HG03354 (cell line): ENCODE measurements at regions not wholly inside any gene's neighbourhood (a gene's known extent, or its start where the extent isn't known, plus 50 kb on each side); places are given as distances from the start of the nearest gene placed in this dataset.
"Not testable (repeated sequence)": the region's sequence is repeated elsewhere in the genome, so short reads cannot be mapped to it uniquely, and the experiment has no call there.

ENCODE experiments used
- ATAC-seq: cut with Tn5 transposase; IDR thresholded peaks from one replicate; pipeline ENCODE4 v1.9.1; 2021; ENCODE audit warnings: mild to moderate bottlenecking; ENCODE audit not compliant: unreplicated experiment, poor library complexity, severe bottlenecking

DNA sequence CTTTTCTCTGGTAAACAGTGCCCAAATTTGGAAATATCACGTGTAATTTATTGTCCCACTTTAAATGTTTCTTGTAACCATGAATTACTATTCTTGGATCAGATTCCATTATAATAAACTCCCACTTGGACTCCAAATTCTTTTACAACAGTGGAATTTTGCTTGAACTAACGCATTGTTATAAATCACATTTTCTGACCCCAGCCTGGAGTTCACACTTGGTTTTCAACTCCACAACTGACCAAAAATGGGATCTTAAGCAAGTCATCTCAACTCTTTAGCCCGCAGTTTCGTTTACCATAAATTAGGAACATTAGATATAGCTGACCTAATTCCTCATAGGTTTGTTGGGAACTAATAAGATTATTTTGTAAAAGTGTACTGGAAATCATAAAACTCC lies 336.8 kb upstream of the NCAM1 start:
- ATAC-seq = no peak

DNA sequence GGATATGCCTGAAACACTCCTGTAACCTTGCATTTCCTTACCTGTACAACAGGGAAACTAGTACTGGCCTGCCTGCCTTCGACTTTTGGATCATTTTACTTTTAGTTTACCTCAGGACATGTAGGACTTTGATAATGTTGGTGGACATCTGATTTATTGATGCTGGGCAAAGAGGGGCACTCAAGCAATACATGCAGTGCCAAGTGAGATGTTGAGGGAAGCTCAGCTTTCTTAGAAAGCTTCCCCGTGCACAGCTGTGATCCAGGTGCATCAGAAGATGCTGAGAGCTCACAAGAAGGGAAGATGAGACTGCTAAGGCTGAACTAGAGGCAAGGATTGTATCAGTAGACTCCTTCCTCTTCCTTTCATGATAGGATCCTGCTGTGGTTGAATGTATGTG lies 336.2 kb upstream of the NCAM1 start:
- not testable (repeated sequence) for ATAC-seq

DNA sequence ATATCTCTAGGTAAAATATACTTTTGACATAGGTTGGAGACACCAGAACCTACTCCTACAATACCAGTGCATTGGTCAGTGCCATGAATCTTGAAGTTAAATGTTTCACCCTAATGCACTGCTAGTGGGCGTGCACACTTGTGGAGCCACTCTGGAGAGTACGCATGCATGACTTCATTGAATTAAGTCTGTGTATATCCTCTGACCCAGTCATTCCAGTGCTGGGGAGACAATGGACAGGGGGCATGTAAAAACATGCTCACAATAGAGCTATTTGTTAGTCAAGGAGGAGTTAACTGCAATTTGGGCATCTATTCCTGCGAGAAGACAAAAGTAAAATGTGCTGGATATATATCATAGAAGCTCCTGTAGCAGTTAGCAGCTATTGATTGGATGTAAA lies 335.4 kb upstream of the NCAM1 start:
- ATAC-seq = no peak

DNA sequence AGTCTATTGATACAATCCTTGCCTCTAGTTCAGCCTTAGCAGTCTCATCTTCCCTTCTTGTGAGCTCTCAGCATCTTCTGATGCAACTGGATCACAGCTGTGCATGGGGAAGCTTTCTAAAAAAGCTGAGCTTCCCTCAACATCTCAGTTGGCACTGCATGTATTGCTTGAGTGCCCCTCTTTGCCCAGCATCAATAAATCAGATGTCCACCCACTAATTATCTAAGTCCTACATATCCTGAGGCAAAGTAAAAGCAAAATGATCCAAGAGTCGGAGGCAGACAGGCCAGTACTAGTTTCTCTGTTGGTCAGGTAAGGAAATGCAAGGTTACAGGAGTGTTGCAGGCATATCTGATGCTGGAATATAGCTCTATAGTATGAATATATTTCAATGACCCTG lies 334.5 kb upstream of the NCAM1 start:
- ATAC-seq = no peak

DNA sequence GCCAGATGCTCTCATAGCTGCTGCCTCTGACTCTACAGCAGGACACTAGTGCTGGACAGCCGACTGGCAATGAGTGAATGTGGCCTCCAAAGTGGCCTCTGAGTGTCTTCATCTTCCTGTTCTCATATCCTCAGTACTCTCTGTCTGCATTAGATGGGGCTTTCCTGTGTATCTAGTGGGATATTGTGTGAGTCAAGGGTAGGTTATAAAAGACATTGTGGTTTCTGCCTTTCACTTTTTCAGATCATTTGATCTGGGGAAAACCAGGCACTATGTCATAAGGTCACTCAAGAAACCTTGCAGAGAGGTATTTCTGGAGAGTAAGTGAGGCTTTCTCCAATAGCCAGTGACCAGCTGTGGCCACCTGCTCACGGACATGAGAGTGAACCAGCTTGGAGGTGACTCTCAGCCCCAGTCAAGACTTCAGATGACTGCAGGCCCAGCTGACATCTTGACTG lies 333.6 kb upstream of the NCAM1 start:
- ATAC-seq = peak; percentile 64

DNA sequence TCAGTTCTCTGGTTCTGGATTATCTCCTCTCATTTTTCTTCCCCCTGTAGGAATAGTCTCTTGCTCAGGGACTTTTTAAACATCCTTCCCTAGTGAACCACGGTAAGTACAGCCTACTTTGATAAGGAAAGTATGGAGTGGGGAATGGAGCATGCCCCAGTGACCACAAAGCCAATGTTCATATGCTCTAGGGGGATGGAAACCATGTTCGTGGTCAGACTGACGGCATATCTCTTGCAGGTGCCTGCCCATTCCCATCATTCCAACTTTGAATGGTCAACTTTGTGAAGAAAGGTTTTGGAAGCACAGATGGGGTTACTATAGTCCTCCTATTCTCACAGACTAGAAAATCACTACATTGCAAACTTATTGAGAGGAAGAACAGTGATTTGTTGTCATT lies 332.5 kb upstream of the NCAM1 start:
- no peak for ATAC-seq

DNA sequence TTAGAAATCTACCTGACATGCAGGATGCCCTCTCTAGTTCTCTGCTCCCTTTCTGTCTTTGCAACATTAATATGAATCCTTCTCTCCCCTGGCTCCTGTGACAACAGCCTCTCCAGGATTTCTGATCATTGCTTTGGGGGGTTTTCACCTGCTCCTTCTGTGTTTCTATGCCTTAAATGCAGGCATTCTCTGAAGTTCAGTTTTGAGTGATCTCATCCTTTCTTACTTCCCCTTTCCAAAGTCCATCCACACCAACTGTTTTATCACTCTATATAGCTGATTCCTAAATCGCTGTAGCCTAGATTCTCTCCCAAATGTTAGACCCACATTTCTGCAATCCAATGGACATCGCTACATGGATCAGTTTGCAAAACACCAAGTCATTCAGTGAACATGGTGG lies 330.7 kb upstream of the NCAM1 start:
- no peak for ATAC-seq

DNA sequence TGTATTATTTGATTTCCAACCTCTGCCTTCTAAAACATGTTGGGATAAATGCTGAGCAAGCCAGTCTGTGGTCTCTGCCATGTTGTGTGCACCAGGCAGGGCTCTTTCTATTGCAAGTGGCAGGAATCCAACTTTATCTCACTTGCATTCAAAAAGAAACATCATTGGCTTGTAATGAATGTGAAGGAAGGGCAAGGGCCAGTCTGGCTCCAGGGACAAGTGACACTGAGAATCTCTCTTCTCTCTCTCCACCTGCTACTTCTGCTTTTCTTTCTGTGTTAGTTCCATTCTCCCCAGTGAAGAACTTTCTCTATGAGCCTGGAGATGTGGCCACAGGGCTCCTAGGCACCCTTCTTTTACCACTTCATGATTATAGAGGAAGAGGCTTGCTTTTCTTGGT lies 329.9 kb upstream of the NCAM1 start:
- no peak for ATAC-seq

DNA sequence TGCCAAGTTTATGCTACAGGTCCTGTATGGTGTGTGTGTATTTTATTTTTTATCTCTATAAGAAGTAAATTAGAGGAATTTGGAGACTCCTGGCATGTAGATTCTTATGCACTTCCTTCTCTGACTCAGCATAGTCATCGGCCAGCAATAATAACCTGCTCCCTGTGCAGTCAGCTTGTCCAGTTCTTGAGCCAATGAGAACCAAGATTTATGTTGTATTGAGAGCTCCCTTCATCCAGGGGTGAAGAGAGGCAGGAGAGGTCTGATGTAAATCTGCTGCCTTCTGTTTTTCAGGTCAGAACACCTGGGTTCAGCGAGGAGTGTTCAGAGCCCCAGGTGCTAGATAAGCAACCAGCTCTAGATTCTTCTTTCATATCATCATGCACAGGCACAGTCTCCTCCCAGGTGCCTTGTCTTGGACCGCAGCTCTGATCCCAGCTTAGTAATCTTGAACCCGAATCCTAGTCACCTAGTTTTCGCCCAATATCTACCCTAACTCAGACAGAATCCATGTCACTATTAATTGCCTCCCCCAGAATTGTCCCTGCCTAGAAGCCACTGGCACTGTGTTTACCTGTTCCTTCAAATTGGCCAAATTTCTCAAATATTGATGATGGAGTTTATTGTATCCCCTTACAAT lies 328.2 kb upstream of the NCAM1 start:
- ATAC-seq = no peak

DNA sequence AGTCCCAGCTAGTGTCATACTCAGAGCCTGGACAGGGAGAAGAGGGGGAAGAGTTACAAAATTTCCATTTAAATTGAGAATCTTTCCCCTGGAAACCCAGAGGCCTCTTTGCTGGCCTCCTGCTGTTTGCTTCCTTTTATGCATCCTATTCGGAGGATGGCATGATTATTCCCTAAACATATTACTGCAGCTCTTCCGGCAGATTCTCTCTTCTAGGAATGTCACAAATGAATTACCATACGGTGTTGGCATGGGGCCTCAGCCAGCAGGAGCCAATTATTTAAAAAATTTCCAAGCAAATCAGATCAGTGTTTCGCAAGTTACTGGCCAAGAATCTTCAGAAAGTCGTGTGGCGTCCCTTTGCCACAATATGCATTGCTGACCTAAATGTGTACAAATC lies 326.7 kb upstream of the NCAM1 start:
- no peak for ATAC-seq

DNA sequence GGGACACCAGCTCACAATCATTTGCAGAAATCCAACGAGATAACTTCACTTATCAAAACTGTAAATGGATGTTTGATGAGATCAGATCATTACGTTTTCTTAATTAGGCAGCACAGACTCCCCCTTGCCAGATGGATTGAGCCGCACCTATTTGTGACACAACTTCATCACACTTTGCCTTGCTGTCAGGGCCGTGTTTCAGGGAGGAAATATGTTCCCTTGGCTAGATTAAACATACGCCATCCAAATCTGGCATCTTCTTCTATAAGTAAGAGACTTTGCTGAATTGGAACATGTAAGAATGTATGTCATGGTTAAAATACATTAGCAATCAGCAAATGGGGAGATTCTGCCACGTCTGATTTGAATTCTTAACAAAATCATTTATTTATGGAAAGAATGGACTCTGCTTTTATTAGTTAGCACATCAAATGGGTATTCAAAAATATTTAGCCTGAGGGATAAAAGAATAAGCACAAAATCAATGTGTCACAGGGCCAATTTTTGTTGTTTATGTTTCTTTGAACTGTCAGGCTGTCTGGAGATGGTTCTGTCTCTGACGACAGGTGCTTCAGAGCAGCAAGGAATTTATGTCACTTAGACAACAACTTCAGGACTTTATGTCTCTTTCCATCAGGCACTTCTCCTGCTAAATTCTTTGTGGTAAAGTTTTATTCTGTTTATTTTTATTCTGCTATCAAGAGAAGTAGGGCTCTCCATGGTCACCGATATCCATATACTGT lies 326.1 kb upstream of the NCAM1 start:
- no peak for ATAC-seq

DNA sequence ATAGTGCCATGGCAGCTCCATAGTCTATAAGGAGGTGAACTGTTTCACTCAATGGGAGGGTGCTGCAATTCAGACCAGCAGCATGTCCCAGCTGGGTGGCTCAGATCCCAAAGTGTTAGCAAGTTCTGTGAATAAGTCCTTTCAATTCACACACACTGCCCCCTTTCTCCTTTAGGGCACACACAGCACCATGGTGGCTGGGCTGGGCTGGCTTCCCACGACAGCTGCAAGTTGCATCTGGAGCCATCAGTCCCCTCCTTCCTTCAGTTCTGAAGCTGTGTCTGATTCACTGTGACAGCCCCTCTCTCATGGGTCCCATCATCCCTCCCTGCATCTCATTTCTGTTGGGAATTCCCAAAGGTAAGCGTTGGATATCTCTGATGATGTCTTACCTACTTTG lies 324.1 kb upstream of the NCAM1 start:
- no peak for ATAC-seq

DNA sequence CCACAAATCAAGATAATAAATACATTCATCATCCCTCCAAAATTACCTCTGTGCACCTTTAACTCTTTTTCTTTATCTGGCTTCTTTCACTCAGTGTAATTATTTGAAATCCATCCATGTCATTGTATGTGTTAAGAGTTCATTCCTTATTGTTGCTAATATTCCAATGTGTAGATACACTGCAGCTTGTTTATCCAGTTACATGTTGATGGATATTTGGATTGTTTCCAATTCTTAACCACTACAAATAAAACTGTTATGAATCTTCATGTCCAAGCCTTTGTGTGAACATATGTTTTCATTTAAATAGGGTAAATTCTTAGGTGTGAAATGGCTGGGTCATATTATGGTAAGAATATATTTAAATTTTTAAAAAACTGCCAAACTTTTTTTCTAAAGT lies 323.3 kb upstream of the NCAM1 start:
- no peak for ATAC-seq

DNA sequence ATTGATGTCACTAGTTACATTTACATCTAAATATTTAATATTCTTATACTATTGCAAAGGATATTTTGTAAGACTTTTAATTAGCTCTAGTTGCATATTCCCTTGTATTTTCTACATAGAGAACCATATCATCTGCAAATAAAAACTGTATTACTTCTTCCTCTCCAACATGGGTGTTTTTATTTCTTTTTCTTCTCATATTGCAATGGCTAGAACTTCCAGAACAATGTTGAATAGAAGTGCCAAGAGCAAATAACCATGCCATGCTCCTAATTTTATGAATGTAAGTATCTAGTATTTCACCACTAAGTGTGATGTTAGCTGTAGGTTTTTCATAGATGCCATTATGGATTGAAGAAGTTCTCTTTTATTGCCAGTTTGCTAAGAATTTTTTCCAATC lies 321.8 kb upstream of the NCAM1 start:
- no peak for ATAC-seq

DNA sequence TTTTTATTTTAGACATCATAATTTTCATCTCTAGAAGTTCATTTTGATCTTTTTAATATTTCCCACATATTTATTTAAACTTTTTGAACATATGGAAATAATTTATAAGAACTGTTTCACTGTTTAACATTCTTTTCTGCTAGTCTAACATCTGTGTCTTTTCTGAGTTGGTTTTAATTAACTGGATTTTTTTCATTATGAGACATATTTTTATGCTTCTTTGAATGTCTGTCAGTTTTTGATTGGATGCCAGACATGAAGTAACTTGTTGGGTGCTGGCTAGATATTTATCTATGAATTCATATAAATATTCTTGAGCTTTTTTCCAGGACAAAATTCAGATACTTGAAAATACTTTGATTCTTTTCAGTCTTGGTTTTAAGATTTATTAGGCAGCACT lies 317.8 kb upstream of the NCAM1 start:
- ATAC-seq = no peak

DNA sequence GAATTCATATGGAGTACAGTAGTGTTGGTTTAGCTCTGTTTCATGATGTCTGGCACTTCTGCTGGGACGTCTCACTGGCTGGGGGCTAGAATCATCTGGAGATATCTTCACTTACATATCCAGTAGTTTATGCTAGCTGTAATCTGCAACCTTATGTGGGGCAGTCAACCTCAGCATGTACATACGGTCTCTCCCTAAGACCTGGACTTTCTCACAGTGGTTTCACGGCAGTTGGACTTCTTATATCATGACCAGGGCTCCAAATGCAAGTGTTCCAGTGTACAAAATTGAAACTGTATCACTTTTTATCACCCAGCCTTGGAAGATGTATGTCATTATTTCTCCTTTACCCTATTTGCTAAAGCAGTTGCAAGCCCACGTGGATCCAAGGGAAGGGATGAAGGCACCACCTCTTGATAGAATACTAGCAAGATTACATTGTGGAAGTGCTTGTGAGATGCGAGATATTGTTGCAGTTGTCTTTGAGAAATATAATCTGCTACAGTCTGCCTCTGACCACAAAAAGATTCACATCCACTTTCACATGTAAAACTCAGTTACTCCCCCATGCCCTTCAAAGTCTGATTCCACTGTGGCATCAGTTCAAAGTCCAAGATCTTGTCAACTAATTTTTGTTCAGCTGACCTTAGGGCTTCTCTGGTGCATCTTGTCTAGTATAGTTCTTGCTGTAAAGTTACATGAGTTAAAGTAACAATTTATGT lies 316.6 kb upstream of the NCAM1 start:
- ATAC-seq = peak; percentile 52

DNA sequence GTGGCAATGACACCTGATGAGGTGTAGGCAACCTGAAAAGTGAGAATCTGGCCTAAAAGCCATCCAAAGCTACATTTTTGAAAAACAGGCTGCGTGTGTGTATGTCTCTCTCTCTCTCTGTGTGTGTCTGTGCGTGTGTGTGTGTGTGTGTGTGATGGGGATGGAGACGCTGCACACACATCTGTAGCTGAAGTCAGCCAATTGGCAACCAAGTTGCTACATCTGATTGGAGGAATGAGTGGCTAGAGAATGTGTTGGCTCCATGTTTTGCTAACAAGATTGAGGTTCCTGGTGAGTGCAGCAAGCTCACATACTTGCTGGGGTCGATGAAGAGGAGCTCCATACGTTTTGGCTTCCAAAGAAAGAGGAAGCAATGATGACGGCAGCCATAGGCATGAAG lies 311.4 kb upstream of the NCAM1 start:
- no peak for ATAC-seq

DNA sequence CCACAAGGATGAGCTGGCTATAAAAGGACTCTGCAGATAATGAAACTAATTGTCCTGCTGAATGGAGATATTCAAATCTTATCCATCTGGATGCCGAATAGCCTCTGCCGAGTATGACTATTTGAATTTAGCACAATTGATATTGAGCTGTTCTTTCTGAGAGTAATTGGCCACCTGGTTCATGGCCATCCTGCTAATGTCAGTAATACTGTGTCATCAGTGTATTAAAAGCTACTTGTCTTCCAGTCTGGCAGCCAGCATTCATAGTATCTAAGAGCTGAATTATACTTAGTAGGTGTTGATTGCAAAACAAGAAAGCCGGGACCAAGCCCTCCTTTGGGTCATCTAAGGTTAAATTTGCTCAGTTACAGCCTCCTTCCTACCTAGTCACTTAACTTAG lies 310.7 kb upstream of the NCAM1 start:
- ATAC-seq = no peak

DNA sequence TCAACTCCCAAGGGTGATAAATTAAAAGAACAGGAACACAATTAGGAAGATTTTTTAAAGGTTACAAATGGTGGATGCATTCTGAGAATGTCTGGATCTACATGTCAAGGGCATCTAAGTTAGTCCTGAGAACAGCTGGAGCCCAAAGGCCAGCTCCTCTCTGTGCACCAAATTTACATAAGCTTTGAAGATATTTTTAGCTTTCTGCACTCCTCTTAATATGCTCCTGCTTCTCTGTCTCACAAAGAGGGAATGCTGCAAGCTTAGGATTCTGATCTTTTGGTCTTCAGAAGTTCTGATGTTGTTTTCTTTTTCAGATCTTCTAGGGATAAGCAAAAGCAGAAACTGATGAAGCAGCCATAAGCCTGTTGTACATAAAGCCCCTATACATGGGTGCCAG lies 309.8 kb upstream of the NCAM1 start:
- ATAC-seq = no peak

DNA sequence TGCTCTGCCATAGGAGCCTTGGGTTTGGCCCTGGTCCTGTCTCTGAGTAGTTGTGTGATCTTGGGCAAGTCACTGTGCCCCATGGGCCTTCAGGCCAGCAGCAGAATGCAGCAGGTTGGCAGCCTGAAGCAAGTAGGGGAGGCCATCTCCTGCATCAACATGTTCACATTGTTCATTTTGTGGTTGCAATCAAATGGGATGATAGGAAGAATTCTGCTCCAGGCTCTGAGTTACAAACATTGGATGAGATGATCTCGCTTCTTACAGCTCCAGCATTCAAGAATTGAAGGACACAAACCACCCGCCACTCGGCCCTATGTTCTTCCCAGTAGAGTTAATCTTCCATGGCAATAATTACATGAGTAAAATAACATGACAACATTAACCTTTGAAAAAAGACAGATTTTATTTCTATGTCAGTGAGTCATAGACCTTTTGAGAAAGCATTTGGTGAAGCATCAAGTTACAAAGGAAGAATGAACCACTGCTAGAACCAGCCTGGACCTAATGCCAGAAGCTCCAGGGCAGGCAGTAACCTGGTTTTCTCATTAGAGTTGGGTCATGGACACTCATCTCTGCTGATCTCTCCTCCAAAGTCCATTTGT lies 308.3 kb upstream of the NCAM1 start:
- ATAC-seq = no peak

DNA sequence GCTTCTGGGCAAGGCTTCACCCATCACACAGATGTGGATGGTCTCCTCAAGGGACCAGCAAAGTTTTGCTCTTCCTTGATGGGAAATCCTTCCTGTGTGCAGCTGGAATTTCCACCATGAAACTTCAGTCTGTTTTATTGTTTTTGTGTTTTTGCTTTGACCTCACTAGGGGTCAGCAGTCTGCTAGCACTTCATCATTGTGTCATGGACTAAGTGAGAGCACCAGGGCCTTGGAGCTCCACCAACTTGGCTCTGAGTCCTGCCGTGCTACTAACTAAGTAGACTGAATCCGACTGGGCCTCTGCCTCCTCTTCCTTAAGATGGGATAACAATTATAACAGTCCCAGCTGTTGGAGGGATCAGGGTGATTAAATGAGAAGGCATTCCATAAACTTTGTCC lies 305.8 kb upstream of the NCAM1 start:
- no peak for ATAC-seq
